ENCODE measurements at regions not wholly inside any gene's neighbourhood (a gene's known extent, or its start where the extent isn't known, plus 50 kb on each side); places are given as distances from the start of the nearest gene placed in this dataset.

- intact Hi-C loops (cut with micrococcal nuclease) = no loop called here
- CTCF ChIA-PET = no interaction called here
- H3K36me3 ChIP-seq (replicated peaks in 1 of 2; ENCODE audit: control extremely low read depth in 1 of 2, control insufficient read depth in 1 of 2, extremely low read depth in 1 of 2, insufficient read depth in 2 of 2, low read length in 1 of 2) = no peaks in the 10 kb centered on the region
Measured at GRCh38 chr20:55626716-55627115, 378.6 kb downstream of the CBLN4 start.

GRCh38 chr20:55616367-55616766, 389.0 kb downstream of the CBLN4 start:
- H3K27ac ChIP-seq (ENCODE audit: low read length in 2 of 2) = no peak overlapping the region
- Mint-ChIP-seq H3K9me3 (ENCODE audit: insufficient read depth) (no peaks in the 10 kb centered on the region), H3K4me1 (no peaks in the 10 kb centered on the region), H3K27me3 (no peaks in the 10 kb centered on the region), H3K27ac (no peak overlapping the region), H3K4me3 (no peak overlapping the region)
- peaks cover 0 to 4% (median 0%) of the 10 kb centered on the region in 3 donors for H3K9me3 ChIP-seq (ENCODE audit: control extremely low read depth in 1 of 3, control insufficient read depth in 2 of 3, insufficient read depth in 1 of 3, low read length in 2 of 3)
- 82% methylated on average over 4 of the region's 8 CpGs for WGBS (ENCODE audit: insufficient coverage)
- ATAC-seq (ENCODE audit: low read depth) (no peak), DNase-seq (no peak)
- H3K4me1 ChIP-seq (ENCODE audit: control insufficient read depth in 2 of 2, insufficient read depth in 2 of 2, low read length in 2 of 2) = no peaks in the 10 kb centered on the region
- no peaks in the 10 kb centered on the region for H3K36me3 ChIP-seq (replicated peaks in 1 of 2; ENCODE audit: control extremely low read depth in 1 of 2, control insufficient read depth in 1 of 2, extremely low read depth in 1 of 2, insufficient read depth in 2 of 2, low read length in 1 of 2)
- intact Hi-C loops (cut with micrococcal nuclease) = no loop called here
- H4K20me1 ChIP-seq (ENCODE audit: control insufficient read depth, insufficient read depth, low read length, poor library complexity, severe bottlenecking) = no peaks in the 10 kb centered on the region
- no peaks in the 10 kb centered on the region for H3K27me3 ChIP-seq (replicated peaks in 1 of 4; ENCODE audit: control extremely low read depth in 1 of 4, control insufficient read depth in 3 of 4, insufficient read depth in 4 of 4, low read length in 3 of 4)
- H3K4me3 ChIP-seq (ENCODE audit: control extremely low read depth in 1 of 5, extremely low read depth in 1 of 5, insufficient read depth in 1 of 5, low read depth in 2 of 5, low read length in 4 of 5) = no peak overlapping the region
- no peak overlapping the region for H3K9ac ChIP-seq (ENCODE audit: low read length)
- ChIA-PET POLR2A (no interaction called here), CTCF (no interaction called here)
- no peaks in the 10 kb centered on the region for H3K79me2 ChIP-seq (ENCODE audit: control insufficient read depth, insufficient read depth, low read length)
- no peak overlapping the region for H3K4me2 ChIP-seq (replicated peaks; ENCODE audit: low read depth, low read length, poor library complexity, severe bottlenecking)
- no peak overlapping the region for H2AFZ ChIP-seq (ENCODE audit: insufficient read depth, low read depth, low read length, poor library complexity, severe bottlenecking)
- no peak for TF ChIP-seq EZH2 (IDR thresholded peaks at IDR 0.05; ENCODE audit: borderline replicate concordance, insufficient read depth, low read depth, low read length, poor library complexity, severe bottlenecking)
- no peak for TF ChIP-seq CTCF (IDR thresholded peaks at IDR 0.05)

More at GRCh38 chr20:55626716-55627115, 378.6 kb downstream of the CBLN4 start:
- TF ChIP-seq CTCF (IDR thresholded peaks at IDR 0.05) (no peak), EZH2 (IDR thresholded peaks at IDR 0.05; ENCODE audit: borderline replicate concordance, insufficient read depth, low read depth, low read length, poor library complexity, severe bottlenecking) (no peak)
- Mint-ChIP-seq H3K4me3 (no peak overlapping the region), H3K27ac (no peak overlapping the region), H3K4me1 (no peaks in the 10 kb centered on the region), H3K9me3 (ENCODE audit: insufficient read depth) (no peaks in the 10 kb centered on the region), H3K27me3 (no peaks in the 10 kb centered on the region)
- H3K4me2 ChIP-seq (replicated peaks; ENCODE audit: low read depth, low read length, poor library complexity, severe bottlenecking) = no peak overlapping the region
- no peaks in the 10 kb centered on the region for H3K27me3 ChIP-seq (replicated peaks in 1 of 4; ENCODE audit: control extremely low read depth in 1 of 4, control insufficient read depth in 3 of 4, insufficient read depth in 4 of 4, low read length in 3 of 4)
- H3K4me1 ChIP-seq (ENCODE audit: control insufficient read depth in 2 of 2, insufficient read depth in 2 of 2, low read length in 2 of 2) = no peaks in the 10 kb centered on the region
- no peak overlapping the region for H3K9ac ChIP-seq (ENCODE audit: low read length)
- no peak overlapping the region for H3K27ac ChIP-seq (ENCODE audit: low read length in 2 of 2)
- H3K4me3 ChIP-seq (ENCODE audit: control extremely low read depth in 1 of 5, extremely low read depth in 1 of 5, insufficient read depth in 1 of 5, low read depth in 2 of 5, low read length in 4 of 5) = no peak overlapping the region
- POLR2A ChIA-PET = no interaction called here
- H3K9me3 ChIP-seq (ENCODE audit: control extremely low read depth in 1 of 3, control insufficient read depth in 2 of 3, insufficient read depth in 1 of 3, low read length in 2 of 3) = peaks cover 0 to 3% (median 1%) of the 10 kb centered on the region in 3 donors
- DNase-seq (no peak), ATAC-seq (ENCODE audit: low read depth) (no peak)
- 100% methylated on average over 1 of the region's 4 CpGs for WGBS (ENCODE audit: insufficient coverage)
- no peak overlapping the region for H2AFZ ChIP-seq (ENCODE audit: insufficient read depth, low read depth, low read length, poor library complexity, severe bottlenecking)
- no peaks in the 10 kb centered on the region for H4K20me1 ChIP-seq (ENCODE audit: control insufficient read depth, insufficient read depth, low read length, poor library complexity, severe bottlenecking)
- no peaks in the 10 kb centered on the region for H3K79me2 ChIP-seq (ENCODE audit: control insufficient read depth, insufficient read depth, low read length)
